ENCODE measurements at regions not wholly inside any gene's neighbourhood (a gene's known extent, or its start where the extent isn't known, plus 50 kb on each side); places are given as distances from the start of the nearest gene placed in this dataset.
"Not testable (repeated sequence)": the region's sequence is repeated elsewhere in the genome, so short reads cannot be mapped to it uniquely, and the experiment has no call there.

DNA sequence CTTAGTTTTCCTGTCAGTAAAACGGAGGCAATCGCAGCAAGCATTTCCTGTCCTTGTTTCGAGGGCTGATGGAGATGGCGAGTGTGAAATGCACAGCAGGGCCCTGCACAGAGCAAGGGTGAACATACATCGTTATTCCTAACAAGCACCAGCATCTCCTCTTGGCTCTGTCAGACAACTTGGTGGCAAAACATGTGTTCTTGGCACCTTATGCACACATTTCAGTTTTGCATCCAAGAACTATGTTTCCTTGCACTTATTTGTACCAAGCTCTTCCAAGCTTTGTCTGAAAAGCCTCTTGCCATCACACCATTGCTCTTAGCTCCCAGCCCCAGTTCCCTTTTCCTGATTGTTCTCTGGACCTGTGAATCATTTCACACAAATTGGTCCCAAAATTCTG is 132.9 kb upstream of the GRB10 start:
- DNase-seq = no peak

DNA sequence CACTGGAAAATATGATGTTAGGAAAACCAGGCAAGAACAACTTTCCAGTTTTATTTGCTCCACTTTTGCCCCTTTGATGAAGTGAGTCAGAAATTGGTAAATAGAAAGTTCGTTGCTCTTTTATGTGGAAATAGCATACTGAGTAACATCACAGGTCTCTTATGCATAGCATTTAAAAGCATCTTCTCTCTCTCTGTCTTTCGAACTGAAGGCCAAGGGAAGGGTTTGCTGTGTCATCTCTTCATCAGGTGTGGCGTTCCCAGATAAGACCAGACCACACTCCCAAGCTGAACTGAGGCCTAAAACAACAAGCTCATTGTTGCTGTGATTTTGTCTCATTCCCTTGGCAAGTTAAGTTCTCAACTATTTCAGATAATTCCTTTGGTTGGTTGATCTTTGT is 131.8 kb upstream of the GRB10 start:
- no peak for DNase-seq

DNA sequence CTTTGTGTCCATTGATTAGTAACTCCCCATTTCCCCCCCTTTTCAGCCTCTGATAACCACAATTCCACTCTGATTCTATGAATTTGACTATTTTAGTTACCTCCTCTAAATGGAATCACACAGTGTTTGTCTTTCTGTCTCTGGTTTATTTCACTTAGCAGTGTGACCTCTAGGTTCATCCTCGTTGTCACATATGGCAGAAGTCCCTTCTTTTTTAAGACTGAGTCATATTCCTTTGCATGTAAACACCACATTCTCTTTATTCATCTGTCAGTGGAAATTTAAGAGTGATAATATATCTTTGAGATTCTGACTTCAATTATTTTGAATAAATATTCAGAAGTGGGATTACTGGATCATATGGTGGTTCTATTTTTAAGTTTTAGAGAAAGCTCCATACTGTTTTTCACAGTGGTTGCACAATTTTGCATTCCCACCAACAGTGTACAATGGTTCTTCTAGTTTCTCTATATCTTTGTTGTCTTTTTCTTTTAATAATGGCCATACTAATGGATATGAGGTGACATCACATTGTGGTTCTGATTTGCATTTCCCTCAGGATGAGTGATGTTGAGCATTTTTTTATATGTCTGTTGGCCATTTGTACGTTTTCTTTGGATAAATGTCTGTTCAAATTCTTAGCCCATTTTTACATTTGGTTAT is 126.1 kb upstream of the GRB10 start:
- DNase-seq = no peak

DNA sequence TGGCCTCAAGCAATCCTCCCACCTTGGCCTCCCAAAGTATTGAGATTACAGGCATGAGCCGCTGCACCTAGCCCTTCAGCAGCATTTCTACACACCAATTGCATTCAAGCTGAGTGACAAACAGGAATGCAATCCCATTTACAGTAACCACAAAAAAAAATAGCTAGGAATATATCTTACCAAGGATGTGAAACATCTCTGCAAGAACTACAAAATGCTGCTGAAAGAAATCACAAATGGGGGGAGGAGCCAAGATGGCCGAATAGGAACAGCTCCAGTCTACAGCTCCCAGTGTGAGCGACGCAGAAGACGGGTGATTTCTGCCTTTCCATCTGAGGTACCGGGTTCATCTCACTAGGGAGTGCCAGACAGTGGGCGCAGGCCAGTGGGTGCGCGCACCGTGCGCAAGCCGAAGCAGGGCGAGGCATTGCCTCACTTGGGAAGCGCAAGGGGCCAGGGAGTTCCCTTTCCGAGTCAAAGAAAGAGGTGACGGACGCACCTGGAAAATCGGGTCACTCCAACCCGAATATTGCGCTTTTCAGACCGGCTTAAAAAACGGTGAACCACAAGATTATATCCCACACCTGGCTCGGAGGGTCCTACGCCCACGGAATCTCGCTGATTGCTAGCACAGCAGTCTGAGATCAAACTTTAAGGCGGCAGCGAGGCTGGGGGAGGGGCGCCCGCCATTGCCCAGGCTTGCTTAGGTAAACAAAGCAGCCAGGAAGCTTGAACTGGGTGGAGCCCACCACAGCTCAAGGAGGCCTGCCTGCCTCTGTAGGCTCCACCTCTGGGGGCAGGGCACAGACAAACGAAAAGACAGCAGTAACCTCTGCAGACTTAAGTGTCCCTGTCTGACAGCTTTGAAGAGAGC is 116.1 kb upstream of the GRB10 start:
- not testable (repeated sequence) for DNase-seq

DNA sequence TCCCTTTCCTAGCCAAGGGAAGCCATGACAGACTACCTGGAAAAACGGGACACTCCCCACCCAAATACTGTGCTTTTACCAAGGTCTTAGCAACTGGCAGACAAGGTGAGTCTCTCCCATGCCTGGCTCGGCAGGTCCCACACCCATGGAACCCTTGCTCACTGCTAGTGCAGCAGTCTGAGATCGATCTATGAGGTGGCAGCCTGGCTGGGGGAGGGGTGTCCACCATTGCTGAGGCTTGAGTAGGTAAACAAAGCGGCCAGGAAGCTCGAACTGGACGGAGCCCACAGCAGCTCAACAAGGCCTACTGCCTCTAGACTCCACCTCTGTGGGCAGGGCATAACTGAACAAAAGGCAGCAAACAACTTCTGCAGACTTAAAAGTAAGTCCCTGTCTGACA is 104.4 kb upstream of the GRB10 start:
- not testable (repeated sequence) for DNase-seq

DNA sequence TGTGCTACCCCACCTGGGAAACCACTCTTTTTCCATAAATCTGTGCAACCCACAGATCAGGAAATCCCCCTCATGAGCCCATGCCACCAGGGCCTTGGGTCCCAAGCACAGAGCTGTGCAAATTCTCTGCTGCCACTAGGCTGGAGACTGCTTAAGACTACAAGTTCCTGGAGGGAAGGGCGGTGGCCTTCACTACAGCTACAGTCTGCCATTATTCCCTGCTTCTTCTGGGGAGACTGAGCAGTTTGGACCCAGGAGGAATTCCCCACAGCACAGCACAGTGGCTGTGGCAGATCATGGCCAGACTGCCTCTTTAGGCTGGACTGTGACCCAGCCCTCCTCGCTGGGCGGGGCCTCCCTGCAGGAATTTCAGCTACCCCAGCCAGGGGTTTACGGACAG is 89.7 kb upstream of the GRB10 start:
- DNase-seq = no peak

DNA sequence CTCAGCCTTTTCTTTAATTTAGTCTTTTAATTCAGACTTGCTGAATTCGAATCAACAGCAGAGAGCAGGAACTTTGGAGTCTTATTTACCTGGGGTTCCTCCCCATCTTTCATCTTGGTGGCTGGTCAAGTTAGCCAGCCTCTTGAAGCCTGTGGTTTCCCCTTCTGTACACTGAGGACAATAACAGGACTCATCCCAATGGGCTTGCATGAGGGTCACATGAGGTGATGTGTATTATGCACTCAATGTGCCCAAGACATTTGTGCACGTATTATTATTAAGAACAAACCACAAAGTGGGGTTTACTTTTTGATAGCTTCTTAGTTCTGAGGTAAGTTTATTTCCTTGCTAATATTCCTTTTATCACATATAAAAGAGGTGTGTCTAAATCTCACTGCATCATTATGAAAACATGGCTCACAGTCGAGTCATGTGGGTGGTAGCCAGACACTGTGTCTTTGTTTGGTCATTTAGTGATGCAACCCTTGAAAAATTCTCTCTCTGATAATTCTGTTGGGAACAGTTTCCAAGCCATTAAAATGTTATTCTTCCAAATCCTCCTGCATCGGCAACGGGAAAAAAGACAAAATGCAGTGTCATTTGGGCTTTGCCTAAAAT is 86.5 kb upstream of the GRB10 start:
- DNase-seq = peak in 1 of 2 donors; percentile 54

DNA sequence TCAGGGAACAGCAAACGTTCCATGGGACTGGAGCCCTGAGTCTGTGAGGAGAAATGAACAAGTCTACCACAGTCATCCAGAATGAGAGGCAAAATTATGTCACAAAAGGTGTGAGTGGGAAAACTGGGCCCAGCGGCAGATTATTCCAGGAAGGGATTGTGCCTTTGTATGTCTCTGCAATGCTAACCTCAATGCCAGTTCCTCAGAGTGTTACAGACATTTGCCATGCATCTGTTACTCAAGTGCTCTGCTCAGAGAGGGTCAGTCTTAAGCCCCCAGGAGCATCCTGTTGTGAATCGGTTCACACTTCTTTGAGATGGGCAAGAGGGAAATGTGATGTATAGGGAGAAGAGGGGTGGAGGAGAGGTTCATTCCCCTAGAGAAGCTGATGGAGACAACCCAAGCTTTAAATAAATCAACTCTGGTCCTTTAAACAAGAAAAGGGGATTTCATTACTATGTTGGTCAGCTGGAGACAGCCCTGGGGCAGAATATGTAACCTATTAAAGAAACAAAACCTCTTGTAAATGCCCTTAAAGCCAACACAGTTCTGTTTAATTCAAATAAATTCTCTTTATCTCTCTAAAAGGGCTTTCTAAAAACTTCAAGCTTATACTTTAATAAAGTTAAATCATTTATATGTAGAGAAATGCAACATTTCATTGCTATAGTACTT is 85.9 kb upstream of the GRB10 start:
- DNase-seq = no peak

DNA sequence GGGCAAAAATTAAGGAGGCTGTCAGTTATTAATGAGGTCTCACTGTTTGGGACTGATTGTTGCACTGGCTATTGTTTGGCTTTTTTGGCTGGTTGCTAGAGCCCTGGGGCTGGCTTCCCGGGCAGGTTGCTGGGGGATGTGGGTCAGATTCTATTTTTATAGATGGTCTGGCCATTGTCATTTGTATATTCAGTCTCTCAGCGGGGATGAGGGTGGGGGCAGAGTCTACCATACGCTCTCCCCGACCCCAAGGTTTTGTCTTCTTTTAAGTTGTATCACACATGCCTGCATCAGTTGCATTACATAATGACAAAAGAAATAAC is 84.3 kb upstream of the GRB10 start:
- DNase-seq = no peak

DNA sequence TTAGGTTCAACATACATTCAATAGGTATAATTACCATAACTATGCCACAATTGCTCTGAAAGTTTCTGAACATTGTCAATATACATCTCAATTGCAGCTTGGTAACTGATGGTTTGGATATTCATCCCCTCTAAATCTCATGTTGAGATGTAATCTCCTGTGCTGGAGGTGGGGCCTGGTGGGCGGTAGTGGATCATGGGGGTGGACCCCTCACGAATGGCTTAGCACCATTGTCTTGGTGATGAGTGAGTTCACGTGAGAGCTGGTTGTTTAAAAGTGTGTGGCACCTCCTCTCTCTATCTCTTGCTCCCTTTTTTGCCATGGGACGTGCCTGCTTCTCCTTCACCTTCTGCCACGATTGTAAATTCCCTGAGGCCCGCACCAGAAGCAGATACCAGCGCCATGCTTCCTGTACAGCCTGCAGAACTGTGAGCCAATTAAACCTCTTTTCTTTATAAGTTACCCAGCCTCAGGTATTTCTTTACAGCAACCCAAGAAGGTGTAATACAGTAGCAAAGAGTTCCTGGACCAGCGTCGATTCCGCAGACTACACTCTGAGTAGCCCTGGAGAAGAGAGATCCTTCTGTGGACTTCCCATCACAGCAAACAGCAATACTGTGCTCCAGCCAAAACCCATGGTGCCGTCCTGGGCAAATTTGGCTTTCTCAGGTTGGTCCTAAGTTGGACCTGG is 83.8 kb upstream of the GRB10 start:
- no peak for DNase-seq

DNA sequence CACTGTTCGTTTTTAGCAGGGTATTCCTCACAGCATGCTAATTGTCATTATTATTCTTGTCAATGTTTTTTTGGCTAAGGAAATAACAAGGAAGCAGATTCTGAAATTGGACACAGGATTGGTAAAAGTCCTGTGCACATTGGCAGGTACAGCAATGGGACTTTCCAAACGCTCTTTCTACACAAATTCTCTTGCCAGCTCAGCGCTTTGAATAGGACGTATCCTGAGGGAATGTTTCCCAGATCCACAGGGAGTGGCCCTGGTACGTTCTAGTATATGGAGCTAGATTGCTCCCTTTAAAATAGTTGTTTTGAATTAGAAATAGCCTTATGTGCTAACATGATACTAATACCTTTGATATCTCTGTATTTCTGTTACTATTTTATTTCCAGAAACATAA is 82.8 kb upstream of the GRB10 start:
- DNase-seq = no peak

DNA sequence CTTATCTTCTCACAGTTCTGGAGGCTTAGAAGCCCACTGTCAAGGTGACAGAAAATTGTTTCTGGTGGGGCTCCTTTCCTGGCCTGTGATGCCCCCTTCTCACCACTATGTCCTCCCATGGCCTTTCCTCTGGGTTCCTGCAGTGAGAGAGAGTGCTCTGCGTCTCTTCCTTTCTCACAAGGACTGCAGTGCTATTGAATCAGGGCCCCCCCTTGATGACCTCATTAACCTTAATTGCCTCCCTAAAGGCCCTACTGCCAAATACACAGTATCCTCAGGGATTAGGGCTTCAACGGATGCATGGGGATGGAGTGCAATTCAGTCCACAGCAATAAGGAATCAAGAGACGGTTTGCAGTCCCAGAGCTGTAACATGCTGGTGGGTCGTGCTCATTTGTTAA is 82.0 kb upstream of the GRB10 start:
- no peak for DNase-seq

DNA sequence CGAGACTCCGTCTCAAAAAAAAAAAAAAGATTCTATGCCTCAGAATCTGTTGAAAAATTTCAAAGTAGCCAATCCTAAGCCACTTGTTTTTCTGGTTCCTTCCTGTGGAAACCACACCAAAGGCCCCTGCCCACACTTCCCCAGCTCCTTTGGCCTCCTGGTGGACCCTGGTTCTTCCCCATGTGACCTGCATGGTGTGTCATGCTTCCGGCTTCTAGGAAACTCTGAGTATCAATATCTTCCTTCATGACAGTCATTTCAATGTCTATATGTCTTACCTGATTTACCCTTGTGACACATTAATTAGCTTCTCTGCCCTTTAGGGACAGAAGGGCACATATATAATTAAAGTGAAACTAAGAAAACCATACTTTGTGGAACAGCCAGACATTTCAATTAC is 80.4 kb upstream of the GRB10 start:
- no peak for DNase-seq

DNA sequence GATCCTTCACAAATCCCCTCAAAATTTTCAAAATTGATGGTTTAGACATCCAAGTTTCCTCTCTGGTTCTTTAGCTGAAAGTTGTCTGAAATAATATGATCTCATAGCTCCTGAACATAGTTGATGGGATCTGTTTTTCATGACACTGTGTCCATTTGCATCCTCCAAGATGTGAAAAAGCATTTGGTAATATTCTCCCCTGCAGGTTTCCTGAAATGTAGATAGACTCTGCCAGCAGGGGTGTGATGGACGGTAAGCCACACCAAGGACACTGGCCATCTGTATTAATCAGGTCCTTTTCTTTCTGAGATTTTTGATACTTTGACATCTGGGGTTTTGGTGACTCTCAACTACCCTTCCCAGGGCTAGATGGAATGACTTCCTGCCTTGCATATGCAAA is 79.6 kb upstream of the GRB10 start:
- DNase-seq = no peak

DNA sequence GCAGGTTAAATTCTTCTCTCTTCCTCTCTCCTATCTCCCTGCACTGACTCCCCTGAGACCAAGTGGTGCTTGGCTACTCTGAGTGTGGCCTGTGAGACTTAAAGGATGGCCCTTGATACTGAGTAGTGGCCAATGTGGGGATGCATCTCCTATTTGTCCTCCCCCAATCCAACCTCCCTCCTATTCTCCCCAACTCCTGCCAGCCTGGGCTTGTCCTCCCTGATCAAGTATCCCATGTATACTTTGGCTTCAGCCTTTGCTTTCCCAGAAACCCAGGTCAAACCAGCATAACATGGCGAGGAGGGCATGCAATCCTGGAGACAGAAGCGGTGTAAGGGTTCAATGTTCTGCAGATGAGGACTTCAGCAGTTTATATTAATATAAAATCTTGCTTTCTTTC is 77.9 kb upstream of the GRB10 start:
- no peak for DNase-seq

DNA sequence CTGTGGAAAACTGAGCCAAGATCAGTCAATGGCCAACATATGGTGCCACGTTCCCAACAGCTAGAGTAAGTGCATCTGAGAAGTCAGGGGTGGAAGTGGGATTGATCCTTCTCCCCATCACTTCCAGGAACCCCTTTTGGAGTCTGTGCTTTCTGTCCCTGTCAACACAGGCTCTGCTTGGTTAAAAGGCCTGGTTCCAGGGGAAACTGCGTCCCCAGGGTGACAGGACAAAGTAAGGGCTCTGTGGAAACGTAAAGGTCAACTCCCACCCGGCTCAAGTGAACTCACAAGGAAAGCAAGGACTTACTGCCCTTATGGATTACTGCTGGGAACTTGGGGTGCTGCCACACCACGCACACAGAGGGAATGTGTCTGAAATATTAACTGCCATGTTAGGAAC is 77.5 kb upstream of the GRB10 start:
- no peak for DNase-seq

DNA sequence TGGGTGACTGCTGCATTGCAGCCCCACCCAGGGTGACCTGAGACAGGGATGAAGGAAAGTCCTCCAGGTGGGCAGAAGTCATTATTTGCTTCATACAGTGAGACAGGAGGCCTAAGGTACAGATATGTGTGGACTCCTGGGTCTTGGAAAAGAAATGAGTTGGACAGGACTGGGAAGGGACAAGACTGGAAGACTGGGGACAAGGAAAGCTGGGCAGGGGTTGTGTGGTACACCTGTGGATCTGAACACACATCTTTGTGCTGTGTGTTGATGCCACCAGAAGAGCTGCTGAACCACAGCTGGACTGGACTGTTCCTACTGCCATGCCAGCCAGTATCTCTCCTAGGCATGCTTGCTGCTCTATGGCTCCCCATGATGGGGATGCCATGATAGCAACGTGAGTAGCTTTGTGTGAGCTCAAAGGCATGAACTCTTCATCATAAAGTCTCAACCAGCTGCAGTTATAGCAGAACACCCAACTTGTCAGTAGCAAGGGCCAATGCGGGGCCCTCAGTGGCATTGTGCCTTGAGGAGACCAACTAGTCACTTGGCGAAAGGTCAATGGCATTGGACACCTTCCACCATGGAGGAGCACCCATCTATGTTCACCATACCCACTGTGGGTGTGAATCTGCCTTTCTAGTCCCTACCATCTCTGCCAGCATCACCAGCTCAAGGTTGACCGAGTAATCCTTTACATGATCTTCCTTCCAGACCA is 76.0 kb upstream of the GRB10 start:
- no peak for DNase-seq

DNA sequence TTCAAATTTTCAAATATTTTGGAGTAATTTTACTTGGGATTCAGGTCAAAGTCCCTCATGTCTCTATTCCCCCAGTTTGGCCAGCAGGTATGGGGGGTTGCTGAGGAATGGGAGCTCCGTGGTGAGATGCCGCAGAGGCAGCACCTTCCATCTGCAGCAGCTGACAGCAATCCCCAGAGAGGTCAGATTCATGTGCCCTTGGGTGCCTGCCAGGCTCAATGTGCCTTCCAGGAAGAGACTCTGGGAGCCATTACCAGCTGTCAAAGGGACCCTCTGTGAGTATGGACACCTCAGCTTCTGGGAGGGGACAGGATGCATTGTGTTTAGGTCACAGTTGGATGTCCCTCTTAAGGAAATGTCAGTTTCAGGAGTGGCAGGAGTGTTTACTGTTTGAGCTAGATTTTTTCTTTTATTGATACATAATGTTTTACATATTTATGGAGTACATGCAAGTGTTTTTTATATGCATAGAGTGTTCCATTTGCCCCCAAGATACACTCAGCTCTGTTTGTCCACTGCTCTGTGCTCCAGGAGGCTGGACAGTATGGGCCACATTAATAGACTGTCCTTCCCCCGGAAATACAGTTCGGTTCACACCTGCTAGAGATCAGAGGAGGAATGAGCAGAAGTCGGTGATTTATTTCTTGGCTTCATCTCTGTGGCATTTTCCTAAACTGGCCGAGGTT is 75.3 kb upstream of the GRB10 start:
- DNase-seq = no peak

DNA sequence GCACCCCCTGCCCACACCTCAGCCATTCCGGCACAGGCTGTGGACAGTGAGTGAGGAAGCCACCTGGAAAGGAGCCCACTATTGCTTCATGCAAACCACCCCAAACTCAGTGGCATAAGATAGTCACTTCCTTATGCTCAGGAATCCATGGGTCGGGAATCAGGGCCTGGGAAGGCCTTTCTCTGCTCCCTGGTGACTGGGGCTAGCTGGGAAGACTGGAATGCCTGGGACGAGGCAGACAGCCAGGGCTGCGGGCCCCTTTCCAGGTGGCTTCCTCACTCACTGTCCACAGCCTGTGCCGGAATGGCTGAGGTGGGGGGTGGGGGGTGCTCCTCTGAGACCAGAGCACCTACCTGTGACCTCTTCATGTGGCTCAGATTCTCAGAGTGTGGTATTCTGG is 74.1 kb upstream of the GRB10 start:
- no peak for DNase-seq

DNA sequence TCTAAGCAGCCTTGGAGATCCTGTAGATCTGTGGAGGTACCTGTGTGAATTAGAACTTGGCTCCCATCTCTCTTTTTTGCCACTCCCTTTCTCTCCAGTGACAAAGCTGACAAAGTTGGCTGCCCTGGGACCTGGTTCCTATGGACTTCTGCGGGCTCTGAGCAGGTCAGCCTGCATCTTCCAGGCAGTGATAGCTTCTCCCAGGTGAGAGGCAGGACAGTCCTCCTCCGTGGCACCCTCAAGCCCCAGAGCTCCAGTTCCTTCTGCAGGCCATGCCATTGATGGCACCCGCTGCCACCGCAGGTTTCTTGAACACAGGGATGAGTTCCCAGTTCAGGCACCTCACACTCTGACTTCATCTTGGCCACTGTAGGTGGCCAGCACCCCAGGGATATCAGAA is 73.5 kb upstream of the GRB10 start:
- DNase-seq = no peak

DNA sequence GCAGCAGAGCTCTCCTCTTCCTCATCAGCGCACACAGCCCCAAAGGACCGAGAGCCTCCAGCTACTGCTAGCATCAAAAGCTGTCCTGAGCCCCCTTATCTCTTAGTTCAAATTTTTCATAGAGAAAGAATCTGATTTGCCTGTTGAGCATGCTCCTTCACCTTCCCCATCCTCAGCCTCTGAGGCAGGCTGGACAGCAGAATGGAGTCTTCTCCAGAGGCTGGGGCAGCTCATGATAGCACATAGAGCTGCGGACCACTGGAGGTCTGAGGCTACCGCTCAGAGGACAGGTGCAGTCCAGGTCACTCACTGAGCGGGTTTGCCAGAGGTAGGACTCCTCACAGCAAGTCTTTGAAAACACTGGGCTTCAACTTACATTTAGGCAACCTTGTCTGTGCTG is 72.8 kb upstream of the GRB10 start:
- DNase-seq = no peak

DNA sequence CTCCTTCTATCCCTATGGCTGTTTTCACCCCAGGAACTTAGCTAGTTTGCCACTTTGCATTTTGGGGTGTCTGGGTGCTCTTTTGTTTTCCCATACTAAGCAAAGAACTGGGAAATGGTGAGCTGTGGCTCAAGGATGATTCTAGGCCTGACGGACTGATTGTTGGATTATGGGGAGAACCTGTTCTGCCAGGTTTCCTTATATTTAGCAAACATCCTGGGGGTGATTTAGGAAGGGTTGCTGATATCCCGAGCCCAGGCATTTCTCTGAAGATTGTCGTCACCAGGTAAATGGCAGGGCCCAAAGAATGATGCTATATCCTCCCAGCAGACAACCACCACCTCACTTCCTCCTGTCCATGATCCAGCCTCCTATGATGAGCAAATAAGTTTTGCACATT is 72.1 kb upstream of the GRB10 start:
- DNase-seq = no peak

Data from hippocampal formation (tissue), 2 donors.